Cardiac muscle cell (in vitro differentiated cells and primary cell): ENCODE measurements at regions not wholly inside any gene's neighbourhood (a gene's known extent, or its start where the extent isn't known, plus 50 kb on each side); places are given as distances from the start of the nearest gene placed in this dataset.
A peak's percentile ranks its signal among the peaks of the same experiment; 100 is the strongest.

Experiments used
- DNase-seq, 2 donors: peaks; one replicate each; pipeline versions ENCODE4 v3.0.0 to v3.0.0-alpha.2; 2010 to 2017; ENCODE audit warnings: low read depth in 1 of 2, low spot score in 1 of 2
- H3K27ac ChIP-seq: fragments of 200-600 bp; sonication (generic); 2 replicates; pipeline ENCODE4 v1.5.1; 2016
- H3K27me3 ChIP-seq: fragments of 200-600 bp; sonication (generic); 2 replicates; pipeline ENCODE4 v1.6.0; 2016; ENCODE audit warnings: control low read depth
- H3K36me3 ChIP-seq: fragments of 200-600 bp; sonication (generic); 2 replicates; pipeline ENCODE4 v1.5.1; 2016; ENCODE audit warnings: control low read depth
- H3K4me1 ChIP-seq: fragments of 200-600 bp; sonication (generic); 2 replicates; pipeline ENCODE4 v1.8.1; 2017; ENCODE audit warnings: low read depth, mild to moderate bottlenecking, mixed run types
- H3K4me3 ChIP-seq: fragments of 200-600 bp; sonication (generic); 2 replicates; pipeline ENCODE4 v1.5.1; 2016; ENCODE audit warnings: mild to moderate bottlenecking
- H3K9me3 ChIP-seq: fragments of 200-600 bp; sonication (generic); 2 replicates; pipeline ENCODE4 v1.5.1; 2017; ENCODE audit warnings: low read depth, mild to moderate bottlenecking, control low read depth
- TF ChIP-seq, protein P1 (sequence below): IDR thresholded peaks from 2 replicates; pipeline ENCODE4 v1.5.1; 2012; ENCODE audit warnings: low read depth, mild to moderate bottlenecking, low read length

DNA sequence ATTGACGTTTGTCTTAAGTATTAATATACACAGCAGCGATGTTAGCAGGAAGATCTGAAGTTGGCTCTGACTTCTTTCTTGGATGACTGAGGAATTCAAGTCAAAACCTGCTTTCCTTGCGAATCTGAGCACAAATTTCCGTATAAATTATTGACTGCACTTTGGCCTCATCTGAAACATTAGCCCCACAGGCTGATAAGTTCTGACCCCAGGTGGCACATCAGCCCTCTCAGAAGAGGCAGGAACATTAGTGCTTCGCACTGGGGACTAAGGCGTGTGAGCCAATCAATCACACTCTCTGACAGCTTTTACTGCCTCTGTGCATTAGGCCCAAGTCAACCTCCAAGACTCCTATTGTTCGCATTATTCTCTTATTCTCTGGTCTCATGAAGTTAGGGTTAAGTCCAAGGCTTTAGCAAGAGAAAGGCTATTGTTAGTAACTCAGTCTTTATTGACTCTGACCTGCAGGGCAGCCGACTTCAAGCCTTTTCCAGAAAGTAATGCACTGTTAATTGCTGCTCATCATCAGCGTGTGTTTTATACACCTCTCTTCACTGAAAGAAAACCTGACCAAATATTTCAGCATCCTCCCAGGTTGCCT lies 84.2 kb downstream of the ZNF608 start:
- Histone ChIP-seq H3K27me3 (no peaks in the 10 kb centered on the region), H3K27ac (peak overlapping the region; percentile 95), H3K36me3 (no peaks in the 10 kb centered on the region), H3K4me1 (peaks cover 95% of the 10 kb centered on the region), H3K9me3 (no peaks in the 10 kb centered on the region), H3K4me3 (no peak overlapping the region)
- DNase-seq = no peak
- TF ChIP-seq, protein P1, sequence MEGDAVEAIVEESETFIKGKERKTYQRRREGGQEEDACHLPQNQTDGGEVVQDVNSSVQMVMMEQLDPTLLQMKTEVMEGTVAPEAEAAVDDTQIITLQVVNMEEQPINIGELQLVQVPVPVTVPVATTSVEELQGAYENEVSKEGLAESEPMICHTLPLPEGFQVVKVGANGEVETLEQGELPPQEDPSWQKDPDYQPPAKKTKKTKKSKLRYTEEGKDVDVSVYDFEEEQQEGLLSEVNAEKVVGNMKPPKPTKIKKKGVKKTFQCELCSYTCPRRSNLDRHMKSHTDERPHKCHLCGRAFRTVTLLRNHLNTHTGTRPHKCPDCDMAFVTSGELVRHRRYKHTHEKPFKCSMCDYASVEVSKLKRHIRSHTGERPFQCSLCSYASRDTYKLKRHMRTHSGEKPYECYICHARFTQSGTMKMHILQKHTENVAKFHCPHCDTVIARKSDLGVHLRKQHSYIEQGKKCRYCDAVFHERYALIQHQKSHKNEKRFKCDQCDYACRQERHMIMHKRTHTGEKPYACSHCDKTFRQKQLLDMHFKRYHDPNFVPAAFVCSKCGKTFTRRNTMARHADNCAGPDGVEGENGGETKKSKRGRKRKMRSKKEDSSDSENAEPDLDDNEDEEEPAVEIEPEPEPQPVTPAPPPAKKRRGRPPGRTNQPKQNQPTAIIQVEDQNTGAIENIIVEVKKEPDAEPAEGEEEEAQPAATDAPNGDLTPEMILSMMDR = no peak

DNA sequence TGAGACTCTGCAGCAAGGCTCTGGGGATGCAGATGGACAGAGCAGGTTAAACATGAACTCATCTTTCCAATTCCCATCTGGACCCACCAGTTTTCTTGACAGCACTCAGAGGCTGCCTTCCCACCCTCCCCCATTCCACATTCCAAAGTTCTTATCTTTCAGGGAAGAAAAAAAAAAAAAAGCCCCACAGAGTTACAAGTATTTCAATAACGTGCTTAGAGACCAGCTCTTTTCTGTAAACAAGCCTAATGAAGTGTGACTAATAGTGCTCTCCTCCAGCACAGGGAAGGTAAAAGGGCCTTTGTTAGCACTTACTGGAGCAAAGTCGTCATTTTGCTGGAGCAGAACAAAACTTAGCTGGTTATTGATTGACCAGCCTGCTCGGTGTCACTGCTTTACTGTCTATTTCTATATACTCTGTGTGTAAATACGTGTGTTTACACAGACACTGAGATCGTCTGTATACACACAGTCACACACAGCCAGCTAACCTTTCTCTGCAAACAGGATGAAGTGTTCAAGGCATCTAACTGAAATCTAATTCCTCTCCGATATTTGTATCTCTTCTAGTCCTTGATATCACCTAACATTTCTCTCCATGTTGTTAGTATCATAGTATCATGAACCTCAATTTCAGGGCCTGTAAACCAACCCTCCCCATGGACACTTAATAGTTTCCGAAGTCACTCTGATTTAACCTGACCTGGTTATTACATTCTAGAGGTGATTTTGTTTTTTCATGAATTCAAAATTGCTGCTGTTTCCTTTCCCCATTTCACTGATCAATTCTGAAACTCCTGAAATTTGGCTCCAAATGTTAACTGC lies 84.9 kb downstream of the ZNF608 start:
- TF ChIP-seq, protein P1 = no peak
- Histone ChIP-seq H3K36me3 (no peaks in the 10 kb centered on the region), H3K27ac (peak overlapping the region; percentile 95), H3K4me3 (no peak overlapping the region), H3K9me3 (no peaks in the 10 kb centered on the region), H3K27me3 (no peaks in the 10 kb centered on the region), H3K4me1 (peaks cover 96% of the 10 kb centered on the region)
- peak; percentile 82 to 87 for DNase-seq

DNA sequence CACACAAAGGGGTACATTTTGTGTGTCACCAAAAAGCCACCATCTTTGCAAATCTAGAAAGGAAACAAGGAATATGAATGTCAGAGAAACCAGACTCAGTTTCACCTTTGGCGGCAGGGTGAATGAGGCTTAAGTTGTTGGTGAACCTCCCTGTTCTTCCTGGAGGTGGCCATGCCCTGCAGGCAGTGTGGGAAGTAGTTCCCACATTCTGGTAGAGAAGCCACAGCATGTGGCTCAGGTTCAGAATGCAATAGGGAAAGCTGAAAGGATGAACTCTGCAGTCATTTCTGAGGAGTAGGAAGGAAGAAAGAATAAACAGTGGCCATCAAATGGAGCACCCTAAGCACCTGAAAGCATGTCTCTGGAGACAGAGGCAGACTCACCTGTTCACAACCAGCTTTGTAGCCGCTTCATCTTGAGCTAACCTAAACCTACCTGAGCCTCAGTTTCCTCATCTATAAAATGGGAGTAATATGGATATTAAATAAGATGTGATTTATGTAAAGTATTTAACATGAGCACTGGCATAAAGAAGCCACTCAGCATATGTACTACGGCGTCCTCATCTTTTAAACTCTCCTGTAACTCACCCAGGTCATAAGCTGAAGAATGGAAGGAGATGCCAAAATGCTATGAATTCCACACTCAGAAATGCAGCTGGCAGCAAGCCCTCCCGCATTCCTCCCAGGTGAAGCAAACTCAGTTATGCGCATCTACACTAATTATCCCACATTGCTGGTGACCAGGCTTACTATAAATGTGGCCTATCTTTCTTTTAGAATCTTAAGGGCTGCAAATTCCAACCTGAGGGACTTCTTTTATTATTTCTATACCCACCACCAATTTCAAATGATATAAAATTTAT lies 86.0 kb downstream of the ZNF608 start:
- DNase-seq = peak in 1 of 2 donors; percentile 89
- H3K27me3 ChIP-seq = no peaks in the 10 kb centered on the region

DNA sequence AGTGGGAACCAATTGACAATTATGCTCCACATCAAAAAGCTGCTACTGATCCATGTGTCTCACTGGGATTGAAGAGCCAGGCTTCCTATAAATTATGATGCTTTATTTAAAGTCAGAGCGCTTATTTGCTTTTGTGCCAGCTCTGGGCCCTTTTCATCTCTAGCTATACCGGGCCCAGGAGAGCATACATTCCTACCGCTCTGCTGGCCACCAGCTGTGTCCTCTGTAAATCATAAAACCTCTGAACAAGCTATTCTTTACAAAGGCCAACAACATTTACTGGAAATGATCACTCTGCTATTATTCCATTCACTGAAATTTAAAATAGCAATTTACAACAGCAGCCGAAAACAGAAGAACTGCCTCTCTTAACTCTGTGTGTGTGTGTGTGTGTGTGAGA lies 86.6 kb downstream of the ZNF608 start:
- TF ChIP-seq, protein P1 = no peak
- peaks cover 98% of the 10 kb centered on the region for H3K4me1 ChIP-seq
- peak overlapping the region; percentile 95 for H3K27ac ChIP-seq
- no peaks in the 10 kb centered on the region for H3K27me3 ChIP-seq
- no peak overlapping the region for H3K4me3 ChIP-seq
- DNase-seq = no peak
- no peaks in the 10 kb centered on the region for H3K9me3 ChIP-seq
- no peaks in the 10 kb centered on the region for H3K36me3 ChIP-seq

More for the DNA sequence above, 86.0 kb downstream of the ZNF608 start:
- no peak overlapping the region for H3K4me3 ChIP-seq
- TF ChIP-seq, protein P1 = no peak
- H3K4me1 ChIP-seq = peaks cover 96% of the 10 kb centered on the region
- H3K36me3 ChIP-seq = no peaks in the 10 kb centered on the region
- peak overlapping the region; percentile 95 for H3K27ac ChIP-seq
- no peaks in the 10 kb centered on the region for H3K9me3 ChIP-seq

DNA sequence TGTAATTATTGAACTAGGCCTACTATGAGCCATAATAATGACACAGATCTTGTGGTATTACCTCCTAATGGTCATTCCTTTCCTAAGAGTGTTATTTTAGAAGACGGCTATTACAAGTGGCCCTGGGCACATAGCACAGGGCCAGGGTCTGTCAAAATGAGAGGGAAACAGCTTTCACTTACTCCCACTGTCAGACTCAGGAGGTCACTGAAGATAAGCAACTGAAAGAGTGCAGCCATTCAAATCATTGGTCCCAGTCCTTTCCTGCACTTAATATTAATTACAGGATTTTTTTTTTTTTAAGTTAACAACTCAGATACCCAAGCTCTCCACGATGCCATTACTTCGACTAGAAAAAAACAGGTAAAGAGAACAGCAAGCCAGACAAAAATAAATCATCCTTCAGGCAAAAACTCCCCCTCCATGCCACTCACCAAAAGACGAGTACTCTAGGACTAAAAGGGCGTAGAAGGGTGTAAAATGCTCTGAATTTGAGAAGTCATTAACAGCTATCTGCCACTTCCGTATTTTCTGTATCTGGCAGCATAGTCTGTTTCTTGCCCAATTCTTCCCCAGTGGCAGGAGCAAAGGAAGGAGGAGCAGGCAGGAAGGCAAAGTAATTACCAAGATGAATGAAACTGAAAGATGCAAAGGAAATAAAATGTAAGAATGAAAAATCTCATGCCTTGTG lies 87.4 kb downstream of the ZNF608 start:
- Histone ChIP-seq H3K4me3 (no peak overlapping the region), H3K9me3 (no peaks in the 10 kb centered on the region), H3K27me3 (no peaks in the 10 kb centered on the region), H3K4me1 (peaks cover 98% of the 10 kb centered on the region), H3K36me3 (no peaks in the 10 kb centered on the region), H3K27ac (peak overlapping the region; percentile 95)
- peak in 1 of 2 donors; percentile 40 for DNase-seq
- TF ChIP-seq, protein P1 = no peak
